Bronchial epithelial cell (primary cell): ENCODE measurements at regions not wholly inside any gene's neighbourhood (a gene's known extent, or its start where the extent isn't known, plus 50 kb on each side); places are given as distances from the start of the nearest gene placed in this dataset.

ENCODE experiments used
- DNase-seq: peaks from one replicate; pipeline ENCODE4 v3.0.0-alpha.2; 2010; ENCODE audit warnings: low read depth
- FAIRE-seq: peaks from 2 replicates; lab custom pipeline; 2011; peaks lifted over from hg19 to GRCh38; lab: Jason Lieb, UNC
- H3K27me3 ChIP-seq: 2 replicates; pipeline ENCODE4 v1.5.1; 2011; ENCODE audit warnings: low read length; ENCODE audit not compliant: control insufficient read depth, insufficient read depth
- H3K36me3 ChIP-seq: 2 replicates; pipeline ENCODE4 v1.5.1; 2011; ENCODE audit warnings: low read length; ENCODE audit not compliant: control insufficient read depth, insufficient read depth
- H3K4me3 ChIP-seq: 2 replicates; pipeline ENCODE4 v1.5.1; 2011; ENCODE audit warnings: mild to moderate bottlenecking, low read depth, low read length, control low read depth
- TF ChIP-seq, protein P1 (sequence below): IDR thresholded peaks from 2 replicates; pipeline ENCODE4 v1.5.1; 2011; ENCODE audit warnings: mild to moderate bottlenecking, moderate library complexity, low read length, control low read depth, inconsistent platforms; ENCODE audit not compliant: insufficient read depth, severe bottlenecking

DNA sequence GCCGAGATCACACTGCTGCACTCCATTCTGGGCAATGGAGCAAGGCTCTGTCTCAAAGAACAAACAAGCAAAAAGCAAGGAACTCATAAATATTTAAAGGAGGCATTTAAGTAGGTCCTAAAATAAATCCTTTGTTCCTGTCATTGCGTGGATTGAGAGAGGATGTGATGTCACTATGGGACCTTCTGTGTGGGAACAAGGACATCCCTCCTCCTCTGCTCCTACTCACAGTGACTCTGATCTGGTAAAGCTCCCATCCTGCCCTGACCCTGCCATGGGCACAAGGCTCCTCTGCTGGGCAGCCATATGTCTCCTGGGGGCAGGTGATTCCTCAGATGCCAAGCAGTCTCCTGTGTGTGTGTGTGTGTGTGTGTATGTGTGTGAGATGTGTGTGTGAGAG is 74.1 kb upstream of the PRSS58 start:
- Histone ChIP-seq H3K36me3 (no peaks in the 10 kb centered on the region), H3K27me3 (peaks cover 2% of the 10 kb centered on the region), H3K4me3 (no peak overlapping the region)
- FAIRE-seq (no peak), DNase-seq (no peak)
- TF ChIP-seq, protein P1, sequence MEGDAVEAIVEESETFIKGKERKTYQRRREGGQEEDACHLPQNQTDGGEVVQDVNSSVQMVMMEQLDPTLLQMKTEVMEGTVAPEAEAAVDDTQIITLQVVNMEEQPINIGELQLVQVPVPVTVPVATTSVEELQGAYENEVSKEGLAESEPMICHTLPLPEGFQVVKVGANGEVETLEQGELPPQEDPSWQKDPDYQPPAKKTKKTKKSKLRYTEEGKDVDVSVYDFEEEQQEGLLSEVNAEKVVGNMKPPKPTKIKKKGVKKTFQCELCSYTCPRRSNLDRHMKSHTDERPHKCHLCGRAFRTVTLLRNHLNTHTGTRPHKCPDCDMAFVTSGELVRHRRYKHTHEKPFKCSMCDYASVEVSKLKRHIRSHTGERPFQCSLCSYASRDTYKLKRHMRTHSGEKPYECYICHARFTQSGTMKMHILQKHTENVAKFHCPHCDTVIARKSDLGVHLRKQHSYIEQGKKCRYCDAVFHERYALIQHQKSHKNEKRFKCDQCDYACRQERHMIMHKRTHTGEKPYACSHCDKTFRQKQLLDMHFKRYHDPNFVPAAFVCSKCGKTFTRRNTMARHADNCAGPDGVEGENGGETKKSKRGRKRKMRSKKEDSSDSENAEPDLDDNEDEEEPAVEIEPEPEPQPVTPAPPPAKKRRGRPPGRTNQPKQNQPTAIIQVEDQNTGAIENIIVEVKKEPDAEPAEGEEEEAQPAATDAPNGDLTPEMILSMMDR, result no peak

DNA sequence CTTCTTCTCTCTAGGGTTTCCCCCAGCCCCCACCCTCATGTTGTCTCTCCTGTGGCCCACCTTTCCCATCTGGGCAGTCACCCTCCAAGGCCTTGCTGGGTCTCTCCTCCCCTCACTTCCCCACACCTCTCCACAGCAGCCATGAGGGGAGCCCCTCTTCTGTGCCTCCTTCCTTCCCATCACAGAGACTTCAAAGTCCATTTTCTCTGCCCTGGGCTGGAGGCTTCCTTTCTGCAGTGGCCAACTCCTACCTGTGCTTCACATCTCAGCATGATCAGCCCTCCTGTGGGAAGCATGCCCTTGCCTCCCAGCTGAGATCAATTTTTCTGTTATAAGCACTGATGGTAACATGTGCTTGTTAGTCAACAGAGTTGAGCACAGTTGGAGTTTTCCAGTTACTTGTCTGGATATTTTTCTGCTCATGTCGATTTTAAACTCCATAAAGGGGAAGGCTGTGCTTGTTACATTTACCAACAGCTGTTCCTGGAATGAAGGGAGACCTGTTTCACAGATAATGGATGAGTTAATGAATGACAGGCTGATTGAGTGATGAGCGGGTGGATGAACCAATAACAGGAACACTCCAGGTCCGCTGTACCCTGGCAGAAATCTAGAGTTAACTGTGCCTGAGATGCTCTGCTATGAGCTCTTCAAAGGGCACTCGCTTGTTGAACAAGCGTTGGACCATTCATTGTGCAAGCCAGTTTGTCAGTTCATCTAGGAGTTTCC is 71.4 kb upstream of the PRSS58 start:
- no peak for FAIRE-seq
- H3K4me3 ChIP-seq, result no peak overlapping the region
- no peaks in the 10 kb centered on the region for H3K27me3 ChIP-seq
- no peaks in the 10 kb centered on the region for H3K36me3 ChIP-seq
- DNase-seq, result no peak
- TF ChIP-seq, protein P1, result no peak

DNA sequence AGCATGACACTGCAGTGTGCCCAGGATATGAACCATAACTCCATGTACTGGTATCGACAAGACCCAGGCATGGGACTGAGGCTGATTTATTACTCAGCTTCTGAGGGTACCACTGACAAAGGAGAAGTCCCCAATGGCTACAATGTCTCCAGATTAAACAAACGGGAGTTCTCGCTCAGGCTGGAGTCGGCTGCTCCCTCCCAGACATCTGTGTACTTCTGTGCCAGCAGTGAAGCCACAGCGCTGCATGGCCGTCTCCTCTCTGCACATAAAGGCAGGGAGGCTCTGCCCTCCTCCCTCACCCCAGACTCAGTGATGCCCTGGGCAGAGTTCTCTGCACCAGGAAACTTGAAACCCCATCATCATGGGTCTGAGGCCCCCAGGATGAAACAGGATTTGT is 70.7 kb upstream of the PRSS58 start:
- TF ChIP-seq, protein P1, result no peak
- FAIRE-seq, result no peak
- Histone ChIP-seq H3K4me3 (no peak overlapping the region), H3K36me3 (no peaks in the 10 kb centered on the region), H3K27me3 (no peaks in the 10 kb centered on the region)
- no peak for DNase-seq

DNA sequence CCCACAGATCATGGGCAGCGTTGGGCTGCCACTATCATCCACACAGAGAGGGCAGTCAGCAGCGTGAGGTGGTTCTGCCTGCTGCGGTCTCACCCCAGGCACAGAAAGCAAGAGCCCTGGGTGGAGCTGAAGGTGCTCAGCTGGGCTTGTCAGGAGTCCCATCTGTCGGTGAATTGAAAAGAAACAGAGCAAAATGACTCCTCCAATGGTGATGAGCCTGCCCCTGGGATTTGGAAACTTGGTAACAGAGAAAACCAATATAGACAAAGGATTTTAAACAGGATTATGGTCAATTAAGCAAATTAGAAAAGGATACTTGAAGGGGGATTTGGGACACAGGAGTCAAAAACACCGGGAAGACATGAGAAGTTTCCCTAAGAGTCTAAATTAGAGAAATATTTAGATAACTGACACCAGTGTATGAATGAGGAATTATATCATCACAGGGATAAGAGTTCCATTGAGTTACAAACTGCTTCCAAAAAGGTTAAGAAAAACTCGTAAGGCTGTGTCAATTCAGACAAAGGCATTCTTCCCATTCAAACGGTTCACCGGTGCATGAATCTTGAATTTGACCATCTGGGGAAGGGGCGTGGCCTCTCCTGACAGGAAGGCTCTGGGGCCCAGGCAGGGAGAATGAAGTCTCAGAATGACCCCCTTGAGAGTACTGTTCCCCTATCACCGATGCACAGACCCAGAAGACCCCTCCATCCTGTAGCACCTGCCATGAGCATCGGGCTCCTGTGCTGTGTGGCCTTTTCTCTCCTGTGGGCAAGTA is 70.0 kb upstream of the PRSS58 start:
- TF ChIP-seq, protein P1, result no peak
- Histone ChIP-seq H3K36me3 (no peaks in the 10 kb centered on the region), H3K4me3 (no peak overlapping the region), H3K27me3 (no peaks in the 10 kb centered on the region)
- DNase-seq (no peak), FAIRE-seq (no peak)

DNA sequence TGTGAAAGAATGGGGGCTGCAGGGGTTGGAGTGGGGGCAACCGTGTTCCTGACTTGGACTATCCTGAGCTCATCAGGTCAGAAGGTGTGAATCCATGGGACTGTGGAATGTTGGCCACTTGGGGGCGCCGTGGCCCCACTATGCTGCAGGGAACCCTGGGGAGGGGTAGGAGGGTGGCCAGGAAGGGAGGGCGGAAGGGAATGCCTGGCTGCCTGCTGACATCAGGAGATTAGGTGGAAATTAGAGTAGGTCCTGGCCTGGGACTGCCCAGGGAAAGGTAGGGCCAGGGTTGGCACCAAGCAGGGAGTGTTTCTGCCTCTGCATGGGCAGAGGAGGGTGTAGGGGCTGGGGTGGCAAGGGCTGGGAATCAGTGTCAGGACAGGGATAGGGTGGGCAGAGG is 65.8 kb upstream of the PRSS58 start:
- H3K27me3 ChIP-seq, result no peaks in the 10 kb centered on the region
- no peaks in the 10 kb centered on the region for H3K36me3 ChIP-seq
- H3K4me3 ChIP-seq, result no peak overlapping the region
- DNase-seq (peak; percentile 25), FAIRE-seq (no peak)
- TF ChIP-seq, protein P1, result peak; percentile 60
